ENCODE measurements at regions not wholly inside any gene's neighbourhood (a gene's known extent, or its start where the extent isn't known, plus 50 kb on each side); places are given as distances from the start of the nearest gene placed in this dataset.

DNA sequence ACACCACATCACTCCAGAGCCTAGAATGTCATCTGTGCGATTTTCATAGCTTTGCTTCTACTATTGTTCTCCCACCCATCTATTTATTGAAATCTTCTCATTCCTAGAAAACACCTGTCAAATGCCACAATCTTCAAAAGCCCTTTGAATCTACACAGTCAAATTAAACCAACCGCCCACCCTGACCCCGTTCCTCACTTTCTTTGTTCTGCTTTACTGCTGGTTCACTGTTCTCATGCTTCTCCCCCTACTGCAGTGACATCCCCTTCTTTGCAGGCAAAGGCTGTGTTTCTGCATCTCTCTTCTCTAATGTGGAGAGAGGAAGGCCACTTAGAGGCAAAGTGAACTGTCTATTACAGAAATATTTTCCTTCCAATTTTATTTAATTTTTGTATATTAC, 152.4 kb upstream of the NEBL start:
- no peaks in the 10 kb centered on the region for H3K36me3 ChIP-seq (ENCODE audit: insufficient read depth, low read length)
- H3K4me3 ChIP-seq (ENCODE audit: insufficient read depth, low read length), result no peak overlapping the region
- H3K4me2 ChIP-seq (ENCODE audit: insufficient read depth, low read length), result no peak overlapping the region
- TF ChIP-seq, protein P1, sequence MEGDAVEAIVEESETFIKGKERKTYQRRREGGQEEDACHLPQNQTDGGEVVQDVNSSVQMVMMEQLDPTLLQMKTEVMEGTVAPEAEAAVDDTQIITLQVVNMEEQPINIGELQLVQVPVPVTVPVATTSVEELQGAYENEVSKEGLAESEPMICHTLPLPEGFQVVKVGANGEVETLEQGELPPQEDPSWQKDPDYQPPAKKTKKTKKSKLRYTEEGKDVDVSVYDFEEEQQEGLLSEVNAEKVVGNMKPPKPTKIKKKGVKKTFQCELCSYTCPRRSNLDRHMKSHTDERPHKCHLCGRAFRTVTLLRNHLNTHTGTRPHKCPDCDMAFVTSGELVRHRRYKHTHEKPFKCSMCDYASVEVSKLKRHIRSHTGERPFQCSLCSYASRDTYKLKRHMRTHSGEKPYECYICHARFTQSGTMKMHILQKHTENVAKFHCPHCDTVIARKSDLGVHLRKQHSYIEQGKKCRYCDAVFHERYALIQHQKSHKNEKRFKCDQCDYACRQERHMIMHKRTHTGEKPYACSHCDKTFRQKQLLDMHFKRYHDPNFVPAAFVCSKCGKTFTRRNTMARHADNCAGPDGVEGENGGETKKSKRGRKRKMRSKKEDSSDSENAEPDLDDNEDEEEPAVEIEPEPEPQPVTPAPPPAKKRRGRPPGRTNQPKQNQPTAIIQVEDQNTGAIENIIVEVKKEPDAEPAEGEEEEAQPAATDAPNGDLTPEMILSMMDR (IDR thresholded peaks at IDR 0.05; ENCODE audit: extremely low read depth, low read depth, low read length), result no peak
- H3K27ac ChIP-seq (ENCODE audit: low read depth, low read length), result no peak overlapping the region
- no peak for DNase-seq (ENCODE audit: insufficient read length, low spot score, missing footprints)
- H3K4me1 ChIP-seq (ENCODE audit: insufficient read depth, low read length), result no peaks in the 10 kb centered on the region
- H3K9me3 ChIP-seq (ENCODE audit: low read depth, low read length), result no peaks in the 10 kb centered on the region
- H3K27me3 ChIP-seq (ENCODE audit: insufficient read depth, low read length), result no peaks in the 10 kb centered on the region
- H3K79me2 ChIP-seq (ENCODE audit: insufficient read depth, low read length), result no peaks in the 10 kb centered on the region
- no peak overlapping the region for H2AFZ ChIP-seq (ENCODE audit: low read length)
- H4K20me1 ChIP-seq (ENCODE audit: insufficient read depth, low read length), result no peaks in the 10 kb centered on the region

DNA sequence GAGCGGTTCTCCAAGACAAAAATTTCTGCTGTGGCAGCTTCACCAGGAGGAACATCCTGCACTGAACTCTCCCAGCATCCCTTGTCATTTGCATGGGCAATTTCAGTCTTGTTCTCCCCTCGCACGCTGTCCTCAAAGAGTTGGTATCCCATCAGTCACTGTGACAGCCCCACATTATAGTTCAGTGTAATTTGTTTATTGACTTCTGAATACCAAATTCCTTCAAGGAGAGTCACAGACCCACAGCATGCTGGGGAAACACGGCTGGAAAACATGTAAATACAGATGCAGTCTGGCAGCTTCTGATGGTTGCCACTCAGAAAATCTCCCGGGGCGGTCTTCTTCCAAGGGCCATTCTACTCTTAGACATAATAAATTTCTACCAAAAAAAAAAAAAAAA, 151.0 kb upstream of the NEBL start:
- H3K27me3 ChIP-seq (ENCODE audit: insufficient read depth, low read length), result no peaks in the 10 kb centered on the region
- DNase-seq (ENCODE audit: insufficient read length, low spot score, missing footprints), result no peak
- no peak overlapping the region for H3K4me3 ChIP-seq (ENCODE audit: insufficient read depth, low read length)
- H3K4me1 ChIP-seq (ENCODE audit: insufficient read depth, low read length), result no peaks in the 10 kb centered on the region
- H4K20me1 ChIP-seq (ENCODE audit: insufficient read depth, low read length), result no peaks in the 10 kb centered on the region
- H3K27ac ChIP-seq (ENCODE audit: low read depth, low read length), result no peak overlapping the region
- H2AFZ ChIP-seq (ENCODE audit: low read length), result no peak overlapping the region
- H3K36me3 ChIP-seq (ENCODE audit: insufficient read depth, low read length), result no peaks in the 10 kb centered on the region
- H3K79me2 ChIP-seq (ENCODE audit: insufficient read depth, low read length), result no peaks in the 10 kb centered on the region
- TF ChIP-seq, protein P1 (IDR thresholded peaks at IDR 0.05; ENCODE audit: extremely low read depth, low read depth, low read length), result no peak
- no peak overlapping the region for H3K4me2 ChIP-seq (ENCODE audit: insufficient read depth, low read length)
- no peaks in the 10 kb centered on the region for H3K9me3 ChIP-seq (ENCODE audit: low read depth, low read length)

DNA sequence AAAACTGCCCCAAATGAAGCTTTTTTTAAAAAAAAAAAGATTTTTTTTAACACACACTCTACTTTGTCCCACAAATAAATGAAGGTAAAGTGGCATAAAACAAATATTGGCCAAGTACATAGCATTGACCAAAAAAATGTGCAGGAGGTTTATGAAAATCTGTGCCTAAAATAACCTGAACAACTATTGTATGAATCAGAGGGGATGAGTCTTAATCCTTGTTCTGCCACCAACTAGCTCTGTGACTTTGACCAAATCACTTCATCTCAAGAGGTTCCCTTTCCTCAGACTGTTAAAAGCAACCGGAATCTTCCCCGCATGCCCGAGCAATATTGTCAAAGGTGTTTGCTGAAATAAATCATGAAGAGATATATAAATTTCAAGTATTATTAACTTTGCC, 150.4 kb upstream of the NEBL start:
- no peak overlapping the region for H2AFZ ChIP-seq (ENCODE audit: low read length)
- no peaks in the 10 kb centered on the region for H3K36me3 ChIP-seq (ENCODE audit: insufficient read depth, low read length)
- H3K9me3 ChIP-seq (ENCODE audit: low read depth, low read length), result no peaks in the 10 kb centered on the region
- H4K20me1 ChIP-seq (ENCODE audit: insufficient read depth, low read length), result no peaks in the 10 kb centered on the region
- DNase-seq (ENCODE audit: insufficient read length, low spot score, missing footprints), result no peak
- no peak overlapping the region for H3K27ac ChIP-seq (ENCODE audit: low read depth, low read length)
- no peaks in the 10 kb centered on the region for H3K27me3 ChIP-seq (ENCODE audit: insufficient read depth, low read length)
- no peak overlapping the region for H3K4me3 ChIP-seq (ENCODE audit: insufficient read depth, low read length)
- H3K4me2 ChIP-seq (ENCODE audit: insufficient read depth, low read length), result no peak overlapping the region
- TF ChIP-seq, protein P1 (IDR thresholded peaks at IDR 0.05; ENCODE audit: extremely low read depth, low read depth, low read length), result no peak
- no peaks in the 10 kb centered on the region for H3K79me2 ChIP-seq (ENCODE audit: insufficient read depth, low read length)
- H3K4me1 ChIP-seq (ENCODE audit: insufficient read depth, low read length), result no peaks in the 10 kb centered on the region

DNA sequence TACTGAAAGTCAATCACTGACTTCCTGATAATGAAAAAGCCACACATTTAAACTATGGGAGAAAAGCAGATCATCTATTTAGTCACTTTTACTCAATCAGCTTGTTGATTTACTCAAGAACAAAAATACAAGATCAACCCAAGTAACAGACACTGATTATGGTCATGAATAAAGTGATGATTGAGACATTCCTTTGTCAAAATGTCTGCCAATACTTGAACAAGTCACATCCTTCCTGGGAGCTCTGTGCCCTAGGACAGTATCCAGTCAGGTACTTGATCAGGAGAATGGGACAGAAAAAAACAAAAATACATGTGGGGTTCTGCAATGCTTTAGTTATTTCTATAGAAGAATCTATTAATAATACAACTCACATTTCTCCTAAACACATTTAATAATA, 150.0 kb upstream of the NEBL start:
- TF ChIP-seq, protein P1 (IDR thresholded peaks at IDR 0.05; ENCODE audit: extremely low read depth, low read depth, low read length), result no peak

More for the DNA sequence above, 150.0 kb upstream of the NEBL start:
- no peak for DNase-seq (ENCODE audit: insufficient read length, low spot score, missing footprints)
- Histone ChIP-seq H3K4me3 (ENCODE audit: insufficient read depth, low read length) (no peak overlapping the region), H3K9me3 (ENCODE audit: low read depth, low read length) (no peaks in the 10 kb centered on the region), H3K4me2 (ENCODE audit: insufficient read depth, low read length) (no peak overlapping the region), H3K36me3 (ENCODE audit: insufficient read depth, low read length) (no peaks in the 10 kb centered on the region), H3K27me3 (ENCODE audit: insufficient read depth, low read length) (no peaks in the 10 kb centered on the region), H3K79me2 (ENCODE audit: insufficient read depth, low read length) (no peaks in the 10 kb centered on the region), H2AFZ (ENCODE audit: low read length) (no peak overlapping the region), H3K4me1 (ENCODE audit: insufficient read depth, low read length) (no peaks in the 10 kb centered on the region), H3K27ac (ENCODE audit: low read depth, low read length) (no peak overlapping the region), H4K20me1 (ENCODE audit: insufficient read depth, low read length) (no peaks in the 10 kb centered on the region)
